GM21576 (cell line): ENCODE measurements at regions not wholly inside any gene's neighbourhood (a gene's known extent, or its start where the extent isn't known, plus 50 kb on each side); places are given as distances from the start of the nearest gene placed in this dataset.

ENCODE experiments used
- ATAC-seq: cut with Tn5 transposase; IDR thresholded peaks from one replicate; pipeline ENCODE4 v1.9.1; 2021; ENCODE audit warnings: mild to moderate bottlenecking, moderate library complexity; ENCODE audit not compliant: unreplicated experiment

- no peak for ATAC-seq
These were observed 230.4 kb upstream of the DCBLD2 start for GRCh38 chr3:99131876-99132275.

DNA sequence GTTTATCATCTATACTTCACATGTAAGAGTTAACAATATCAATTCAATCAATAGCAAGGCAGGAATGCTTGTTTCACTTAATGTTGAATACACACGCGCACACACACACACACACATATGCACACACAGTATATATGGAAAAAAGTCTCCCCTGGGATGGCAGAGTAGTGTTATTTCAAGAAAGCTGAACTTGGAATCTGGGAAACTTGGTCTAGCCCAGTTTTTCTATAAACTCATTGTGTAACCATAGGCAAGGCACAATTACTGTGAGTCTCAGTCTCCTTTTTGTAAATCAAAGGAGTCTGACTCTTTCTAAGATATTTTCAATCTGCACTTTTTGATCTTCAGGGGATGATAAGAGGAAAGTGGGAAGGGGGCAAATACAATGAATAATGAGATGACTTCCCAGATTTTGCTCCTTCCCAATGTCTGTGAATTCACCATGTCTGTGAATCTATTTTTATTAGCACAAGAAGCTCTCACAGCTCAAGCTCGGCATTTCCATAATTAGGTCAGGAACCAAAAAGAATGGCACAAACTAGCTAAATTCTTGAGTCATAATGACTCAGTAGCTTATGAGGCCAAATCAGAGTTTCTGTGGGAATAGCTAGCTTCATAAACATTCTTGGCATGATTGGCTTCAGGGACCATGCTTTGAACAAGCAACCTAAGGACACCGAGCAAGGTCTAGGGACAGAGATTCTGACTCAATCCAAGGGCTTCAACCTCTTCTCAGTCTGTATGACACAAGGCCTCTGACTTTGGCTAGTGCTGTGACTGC is 227.4 kb upstream of the DCBLD2 start:
- no peak for ATAC-seq

GRCh38 chr3:99128235-99128634 is 226.7 kb upstream of the DCBLD2 start:
- ATAC-seq, result no peak

- no peak for ATAC-seq
These were observed 224.8 kb upstream of the DCBLD2 start for GRCh38 chr3:99126316-99126715.

- no peak for ATAC-seq
These were observed 217.9 kb upstream of the DCBLD2 start for GRCh38 chr3:99119385-99119784.

GRCh38 chr3:99118381-99118780 is 216.9 kb upstream of the DCBLD2 start:
- no peak for ATAC-seq

DNA sequence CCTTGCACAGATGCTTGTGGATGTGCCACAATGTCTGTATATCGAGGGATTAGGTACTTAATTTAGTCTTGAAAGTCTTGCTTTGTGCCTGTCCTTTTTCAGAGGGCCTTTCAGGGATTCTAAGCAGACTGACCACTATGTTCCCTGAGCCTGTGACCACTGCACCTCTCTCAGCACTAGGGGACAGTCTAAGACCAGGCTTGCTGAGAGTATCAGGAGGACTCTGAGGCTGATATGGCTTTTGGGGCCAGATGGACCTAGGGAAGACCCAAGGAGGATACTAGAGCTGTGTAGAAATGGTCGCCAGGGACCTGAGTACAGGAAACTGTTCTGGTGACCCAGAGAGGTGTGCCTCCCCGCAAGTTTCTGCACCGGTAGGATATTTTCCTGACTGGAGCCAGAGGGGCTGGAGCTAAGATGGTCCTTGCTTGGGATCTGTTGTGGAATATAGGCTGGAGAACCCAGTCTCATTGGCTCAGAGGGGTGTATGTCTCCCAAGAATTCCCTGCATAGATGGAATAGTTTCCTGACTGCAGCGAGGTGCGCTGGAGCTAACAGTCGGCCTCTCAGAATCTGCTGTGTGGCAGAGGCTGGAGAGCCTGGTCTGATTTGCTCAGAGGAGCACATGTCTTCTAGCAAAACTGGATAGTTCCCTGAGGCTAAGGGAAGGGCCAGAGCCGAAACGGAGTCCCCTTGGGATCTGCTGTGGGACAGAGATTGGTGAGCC is 213.2 kb upstream of the DCBLD2 start:
- no peak for ATAC-seq

DNA sequence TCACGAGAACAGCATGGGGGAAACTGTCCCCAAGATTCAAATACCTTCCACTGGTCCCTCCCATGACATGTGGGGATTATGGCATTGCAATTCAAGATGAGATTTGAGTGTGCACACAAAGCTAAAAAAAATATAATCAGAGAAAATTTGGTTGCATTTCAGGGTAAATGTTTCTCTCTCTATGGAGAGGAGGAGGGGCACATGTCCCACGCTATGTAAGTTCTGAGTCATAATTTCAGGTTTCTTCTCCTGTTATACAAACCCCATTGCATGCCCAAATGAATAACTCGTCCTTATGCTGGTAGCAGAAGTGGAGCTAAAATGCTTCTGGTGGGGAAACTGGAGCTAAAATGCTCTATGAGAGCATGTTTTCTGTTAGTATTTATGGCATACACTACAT is 209.7 kb upstream of the DCBLD2 start:
- ATAC-seq, result peak; percentile 68

DNA sequence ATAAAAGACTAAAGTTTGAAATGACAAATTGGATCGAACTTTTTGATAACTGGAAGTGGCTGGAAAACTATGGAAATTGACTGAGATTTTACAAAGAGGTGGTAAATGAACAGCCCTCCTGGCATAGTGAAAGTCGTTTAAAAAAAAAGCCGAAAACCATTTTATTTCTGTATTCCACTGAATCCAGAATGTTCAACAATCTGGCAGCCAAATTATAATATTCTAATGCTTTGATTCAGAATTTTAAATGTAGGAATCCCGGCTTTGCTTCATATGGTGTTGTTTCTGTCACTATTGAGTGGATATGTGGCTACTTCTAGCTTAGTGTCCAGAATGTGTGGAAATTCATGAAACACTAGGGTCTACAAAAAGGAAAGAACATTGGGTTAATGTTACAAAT is 208.9 kb upstream of the DCBLD2 start:
- no peak for ATAC-seq

DNA sequence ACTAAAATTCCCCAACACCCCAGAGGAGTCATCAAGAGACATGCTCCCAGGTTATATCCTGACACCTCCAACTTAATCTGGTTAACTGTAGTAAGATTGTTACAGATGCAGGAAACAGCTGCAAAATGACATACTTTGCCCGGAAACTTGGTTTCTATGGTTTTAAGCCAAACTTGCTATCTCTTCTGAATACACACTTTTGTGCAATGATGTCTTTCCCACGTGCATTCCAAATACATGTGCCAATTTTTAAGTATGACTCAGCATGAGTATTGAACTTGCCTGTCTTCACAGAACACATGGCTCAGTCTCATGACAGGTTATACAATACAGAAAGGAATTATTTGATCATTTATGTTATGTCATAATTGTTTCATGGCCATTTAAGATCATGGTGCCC is 207.0 kb upstream of the DCBLD2 start:
- no peak for ATAC-seq

DNA sequence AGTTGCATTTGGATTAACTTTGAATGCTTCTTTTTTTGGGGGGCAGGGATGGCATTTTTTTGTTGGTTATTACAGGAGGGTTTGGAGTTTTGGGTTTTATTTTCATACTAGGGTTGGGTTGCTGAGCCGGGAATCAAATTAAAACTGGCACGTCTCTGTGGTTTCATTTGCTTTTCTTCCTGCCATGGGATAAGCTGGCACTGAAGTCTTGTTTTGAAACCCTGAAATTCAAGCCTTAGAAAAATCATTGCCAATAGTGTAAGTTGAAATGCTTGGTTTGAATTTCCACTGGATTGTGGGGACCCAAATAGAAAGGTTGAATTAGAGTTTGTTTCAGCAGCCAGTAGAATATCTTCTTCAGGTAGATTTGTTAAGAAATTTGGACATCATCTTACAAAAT is 193.1 kb upstream of the DCBLD2 start:
- no peak for ATAC-seq

GRCh38 chr3:99087277-99087676 is 185.8 kb upstream of the DCBLD2 start:
- ATAC-seq, result no peak

DNA sequence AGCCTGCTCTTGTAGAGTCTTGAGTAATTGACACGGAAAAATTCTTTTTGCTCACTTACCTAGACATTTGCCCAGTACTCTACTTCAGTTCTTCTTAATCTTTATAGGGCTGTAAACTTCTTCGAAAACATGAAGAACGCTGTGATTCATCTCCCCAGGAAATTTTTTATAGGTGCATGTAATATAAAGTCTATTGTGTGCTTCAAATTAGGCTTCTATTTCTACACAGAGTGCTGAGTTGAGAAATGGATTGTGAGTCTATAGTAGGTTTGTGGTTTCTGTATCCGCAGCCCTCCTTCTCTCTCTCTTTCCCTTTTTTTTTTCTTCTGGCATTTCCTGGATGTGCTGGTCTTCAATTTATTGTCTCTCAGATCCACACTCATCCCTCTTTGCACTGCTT is 183.3 kb upstream of the DCBLD2 start:
- no peak for ATAC-seq

DNA sequence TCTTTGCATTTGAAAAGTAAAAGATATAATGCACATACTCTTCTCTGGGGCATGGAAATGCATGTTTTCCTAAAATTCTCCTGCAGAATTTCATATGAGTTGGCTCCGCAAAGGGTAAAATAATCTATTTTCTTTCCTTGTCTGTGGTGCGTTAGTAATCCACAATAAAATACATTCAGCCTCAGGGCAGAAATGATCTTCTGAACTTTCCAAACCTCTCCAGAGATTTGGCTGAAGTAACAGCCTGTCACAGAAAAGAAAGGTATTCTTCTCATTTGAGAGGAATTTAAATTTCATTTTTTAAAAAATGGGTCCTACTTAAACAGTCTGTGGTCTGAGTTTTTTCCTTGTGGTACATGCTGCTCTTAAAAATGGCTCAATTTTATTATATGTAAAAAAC is 182.7 kb upstream of the DCBLD2 start:
- ATAC-seq, result no peak

DNA sequence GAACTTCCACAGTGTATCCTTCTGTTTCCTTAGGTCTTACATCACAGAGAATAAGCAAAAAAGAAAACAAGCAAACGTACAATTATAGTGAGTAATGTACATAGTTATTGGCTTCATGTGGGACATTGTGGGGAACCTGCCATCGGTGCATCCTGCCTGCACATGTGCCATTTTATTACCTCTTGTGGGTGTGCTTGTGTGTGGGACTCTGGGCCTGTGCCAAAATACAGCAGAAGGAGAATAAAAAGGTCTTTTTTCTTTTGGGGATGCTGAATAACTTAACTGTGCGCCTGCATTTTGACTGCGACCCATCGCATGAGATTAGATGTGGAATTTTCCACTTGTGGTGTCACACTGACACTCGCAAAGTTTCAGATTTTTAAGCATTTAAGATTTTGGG is 169.6 kb upstream of the DCBLD2 start:
- no peak for ATAC-seq

DNA sequence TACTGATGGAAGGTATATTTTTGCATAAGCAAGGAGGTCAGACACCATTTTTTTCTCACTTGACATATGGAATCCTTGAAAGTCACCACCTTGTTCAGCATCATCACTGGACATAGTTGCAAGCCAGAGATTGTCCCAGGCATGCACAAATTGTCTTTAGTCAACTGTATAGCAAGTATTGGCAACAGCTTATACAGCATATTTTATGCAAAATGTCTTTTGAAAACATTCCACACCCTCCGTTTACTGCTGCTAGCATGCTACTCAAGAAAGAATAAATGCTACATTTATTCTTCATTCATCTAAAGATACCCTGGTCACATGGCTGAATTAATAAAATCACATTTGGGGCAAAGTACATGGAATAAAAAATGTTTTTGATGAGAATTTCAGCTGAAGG is 168.5 kb upstream of the DCBLD2 start:
- no peak for ATAC-seq

DNA sequence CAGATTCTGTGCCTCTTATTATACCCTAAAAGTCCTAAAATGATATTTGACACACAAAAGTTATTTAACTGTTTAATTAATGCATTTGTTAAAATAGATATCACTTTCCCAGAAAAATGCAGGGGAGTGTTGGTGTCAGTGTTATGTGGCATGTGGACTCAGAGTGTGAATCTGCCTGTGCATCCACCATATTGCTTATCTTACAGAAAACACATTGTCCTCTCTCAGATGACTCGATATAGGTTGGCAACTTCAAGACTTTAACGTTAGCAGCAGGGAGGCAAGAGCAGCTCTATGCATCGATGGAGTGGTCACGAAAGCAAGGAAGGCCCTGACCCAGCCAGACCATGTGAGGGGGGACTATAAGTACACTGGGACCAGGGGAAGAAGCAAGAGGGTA is 165.4 kb upstream of the DCBLD2 start:
- no peak for ATAC-seq

DNA sequence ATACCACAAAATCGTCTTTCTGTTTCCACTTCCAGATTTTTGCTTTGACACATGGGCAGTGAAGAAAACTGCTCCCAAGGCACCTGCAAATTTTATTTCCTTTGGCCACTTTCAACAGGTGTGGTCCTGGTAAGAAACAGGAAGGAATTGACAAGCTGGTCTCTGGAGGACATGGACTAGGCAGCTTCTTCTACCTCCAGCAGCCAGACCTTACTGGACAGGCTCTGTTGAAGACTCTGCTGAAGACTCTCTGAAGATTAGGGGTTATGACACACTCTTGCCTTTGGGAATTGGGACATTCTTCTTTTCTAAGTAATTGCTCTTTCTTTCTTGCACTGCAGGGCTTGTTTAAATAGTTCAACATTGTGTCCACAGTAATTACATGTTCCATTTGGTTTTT is 147.7 kb upstream of the DCBLD2 start:
- ATAC-seq, result no peak

- ATAC-seq, result no peak
These were observed 140.3 kb upstream of the DCBLD2 start for GRCh38 chr3:99041747-99042146.

DNA sequence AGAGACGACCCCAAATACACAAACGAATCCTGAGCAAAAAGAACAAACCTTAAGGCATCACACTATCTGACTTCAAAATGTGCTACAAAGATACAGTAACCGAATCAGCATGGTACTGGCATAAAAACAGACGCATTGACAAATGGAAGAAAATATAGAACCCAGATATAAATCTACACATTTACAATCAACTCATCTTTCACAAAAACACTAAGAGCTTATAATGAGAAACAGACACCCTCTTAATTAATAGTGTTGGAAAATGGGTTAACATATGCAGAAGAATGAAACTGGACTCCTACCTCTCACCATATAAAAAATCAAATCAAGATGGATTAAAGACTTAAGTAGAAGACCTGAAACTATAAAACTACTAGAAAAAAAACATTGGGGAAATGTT is 130.3 kb upstream of the DCBLD2 start:
- ATAC-seq, result no peak

DNA sequence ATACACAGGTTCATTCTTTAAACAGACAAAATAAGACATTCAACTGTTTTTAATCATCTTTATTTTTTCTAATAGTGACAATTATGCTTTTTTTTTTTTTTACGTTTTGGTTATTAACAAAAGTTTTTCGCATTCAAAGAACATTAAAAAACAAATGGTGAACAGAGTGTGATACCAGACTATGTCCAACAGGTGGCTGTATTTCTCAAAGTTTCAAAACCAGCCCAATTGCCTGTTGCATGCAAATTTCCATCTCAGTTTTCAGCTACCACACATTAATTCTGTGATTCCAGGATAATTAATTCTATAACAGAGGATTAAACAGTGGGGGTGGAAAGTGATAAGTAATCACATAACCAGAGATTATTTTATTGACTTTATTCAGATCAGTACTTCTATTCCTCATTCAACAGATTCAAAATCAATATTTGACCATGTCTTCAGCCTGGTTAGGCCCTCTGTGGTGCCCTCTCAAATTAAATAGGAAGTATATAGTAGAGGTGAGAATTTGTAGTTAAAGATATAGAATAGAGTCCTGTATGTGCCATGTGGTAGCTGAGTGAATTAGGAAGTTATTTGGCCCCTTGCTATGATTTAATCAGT is 122.2 kb upstream of the DCBLD2 start:
- peak; percentile 85 for ATAC-seq

DNA sequence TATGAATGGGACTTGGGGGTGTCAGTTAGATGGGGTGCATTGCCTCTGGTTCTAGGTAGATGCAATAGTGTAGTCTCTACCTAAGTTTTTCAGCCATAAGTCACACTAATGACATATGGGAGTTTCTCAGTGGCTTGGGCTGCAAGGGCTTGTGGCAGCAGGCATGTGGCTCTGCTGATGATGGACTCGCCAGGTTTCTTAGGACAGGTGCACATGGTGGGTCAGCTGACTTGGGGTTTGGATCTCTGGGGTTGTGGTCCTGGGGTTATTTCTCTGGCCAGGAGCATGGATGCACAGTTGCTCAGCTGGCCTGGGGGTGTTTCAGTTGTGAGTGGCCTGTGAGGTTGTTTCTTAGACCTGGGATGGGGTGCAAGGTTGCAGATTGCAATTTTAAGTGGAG is 120.0 kb upstream of the DCBLD2 start:
- no peak for ATAC-seq
